ENCODE measurements at regions not wholly inside any gene's neighbourhood (a gene's known extent, or its start where the extent isn't known, plus 50 kb on each side); places are given as distances from the start of the nearest gene placed in this dataset.

DNA sequence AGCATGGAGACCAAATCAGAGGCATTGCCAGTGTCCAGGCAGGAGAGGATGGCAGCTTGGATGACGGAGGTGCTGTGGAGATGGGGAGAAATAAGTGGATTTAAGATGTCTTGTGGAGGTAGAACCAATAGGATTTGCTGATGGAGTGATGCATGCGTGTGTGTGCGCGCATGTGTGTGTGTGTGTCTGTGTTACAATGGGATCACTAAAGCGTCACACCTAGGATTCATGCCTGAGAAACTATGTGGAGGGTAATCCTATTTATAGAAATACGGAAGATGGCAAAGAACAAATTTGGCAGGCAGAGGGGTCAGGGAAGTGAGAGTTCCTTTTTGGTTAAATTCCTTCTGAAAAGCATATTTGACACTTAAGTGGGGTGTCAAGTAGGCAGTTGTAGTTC, 64.8 kb upstream of the ARL8B start:
- Histone ChIP-seq H3F3A (ENCODE audit: insufficient read depth, low read length, poor library complexity, severe bottlenecking) (no peaks in the 10 kb centered on the region), H3K36me3 (ENCODE audit: insufficient read depth, low read length) (no peaks in the 10 kb centered on the region), H3K4me2 (ENCODE audit: low read length) (no peak overlapping the region), H3K9ac (ENCODE audit: low read length) (no peak overlapping the region), H2AFZ (ENCODE audit: low read depth, low read length) (no peak overlapping the region), H3K4me3 (ENCODE audit: low read length) (no peak overlapping the region), H3K9me2 (ENCODE audit: insufficient read depth, low read length) (no peaks in the 10 kb centered on the region), H3K27ac (ENCODE audit: low read length) (no peak overlapping the region), H3K79me2 (replicated peaks; ENCODE audit: insufficient read depth, low read length) (no peaks in the 10 kb centered on the region), H4K20me1 (ENCODE audit: insufficient read depth) (no peaks in the 10 kb centered on the region), H3K27me3 (ENCODE audit: insufficient read depth, low read depth, low read length) (no peaks in the 10 kb centered on the region), H3K9me3 (ENCODE audit: low read length) (no peaks in the 10 kb centered on the region)
- TF ChIP-seq TAF1 (IDR thresholded peaks at IDR 0.05; ENCODE audit: low read depth) = no peak

DNA sequence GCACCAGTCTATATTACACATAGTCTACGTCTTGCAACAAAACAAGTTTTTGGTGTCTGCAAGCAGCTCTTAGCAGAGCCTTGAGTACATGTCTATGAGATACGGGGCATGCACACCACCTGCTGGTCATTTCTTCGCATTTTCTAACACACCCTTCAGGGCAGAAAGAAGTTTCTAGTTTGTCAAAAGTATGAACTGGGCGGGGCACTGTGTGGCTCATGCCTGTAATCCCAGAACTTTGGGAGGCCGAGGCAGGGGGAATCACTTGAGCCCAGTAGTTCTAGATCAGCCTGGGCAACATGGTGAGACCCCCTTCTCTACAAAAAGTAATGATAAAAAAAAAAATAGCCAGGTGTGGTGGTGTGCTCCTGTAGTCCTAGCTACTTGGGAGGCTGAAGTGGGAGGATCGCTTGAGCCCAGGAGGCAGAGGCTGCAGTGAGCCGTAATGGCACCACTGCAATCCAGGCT, 64.2 kb upstream of the ARL8B start:
- Histone ChIP-seq H4K20me1 (ENCODE audit: insufficient read depth) (no peaks in the 10 kb centered on the region), H3K9me3 (ENCODE audit: low read length) (no peaks in the 10 kb centered on the region), H2AFZ (ENCODE audit: low read depth, low read length) (no peak overlapping the region), H3K27ac (ENCODE audit: low read length) (no peak overlapping the region), H3K9me2 (ENCODE audit: insufficient read depth, low read length) (no peaks in the 10 kb centered on the region), H3K36me3 (ENCODE audit: insufficient read depth, low read length) (no peaks in the 10 kb centered on the region), H3K4me2 (ENCODE audit: low read length) (no peak overlapping the region), H3F3A (ENCODE audit: insufficient read depth, low read length, poor library complexity, severe bottlenecking) (no peaks in the 10 kb centered on the region), H3K27me3 (ENCODE audit: insufficient read depth, low read depth, low read length) (no peaks in the 10 kb centered on the region), H3K9ac (ENCODE audit: low read length) (no peak overlapping the region), H3K4me3 (ENCODE audit: low read length) (no peak overlapping the region), H3K79me2 (replicated peaks; ENCODE audit: insufficient read depth, low read length) (no peaks in the 10 kb centered on the region)
- no peak for TF ChIP-seq EP300 (conservative IDR thresholded peaks at IDR 0.05; ENCODE audit: poor library complexity, severe bottlenecking)
- no peak for TF ChIP-seq TAF1 (IDR thresholded peaks at IDR 0.05; ENCODE audit: low read depth)
- TF ChIP-seq, protein P1, sequence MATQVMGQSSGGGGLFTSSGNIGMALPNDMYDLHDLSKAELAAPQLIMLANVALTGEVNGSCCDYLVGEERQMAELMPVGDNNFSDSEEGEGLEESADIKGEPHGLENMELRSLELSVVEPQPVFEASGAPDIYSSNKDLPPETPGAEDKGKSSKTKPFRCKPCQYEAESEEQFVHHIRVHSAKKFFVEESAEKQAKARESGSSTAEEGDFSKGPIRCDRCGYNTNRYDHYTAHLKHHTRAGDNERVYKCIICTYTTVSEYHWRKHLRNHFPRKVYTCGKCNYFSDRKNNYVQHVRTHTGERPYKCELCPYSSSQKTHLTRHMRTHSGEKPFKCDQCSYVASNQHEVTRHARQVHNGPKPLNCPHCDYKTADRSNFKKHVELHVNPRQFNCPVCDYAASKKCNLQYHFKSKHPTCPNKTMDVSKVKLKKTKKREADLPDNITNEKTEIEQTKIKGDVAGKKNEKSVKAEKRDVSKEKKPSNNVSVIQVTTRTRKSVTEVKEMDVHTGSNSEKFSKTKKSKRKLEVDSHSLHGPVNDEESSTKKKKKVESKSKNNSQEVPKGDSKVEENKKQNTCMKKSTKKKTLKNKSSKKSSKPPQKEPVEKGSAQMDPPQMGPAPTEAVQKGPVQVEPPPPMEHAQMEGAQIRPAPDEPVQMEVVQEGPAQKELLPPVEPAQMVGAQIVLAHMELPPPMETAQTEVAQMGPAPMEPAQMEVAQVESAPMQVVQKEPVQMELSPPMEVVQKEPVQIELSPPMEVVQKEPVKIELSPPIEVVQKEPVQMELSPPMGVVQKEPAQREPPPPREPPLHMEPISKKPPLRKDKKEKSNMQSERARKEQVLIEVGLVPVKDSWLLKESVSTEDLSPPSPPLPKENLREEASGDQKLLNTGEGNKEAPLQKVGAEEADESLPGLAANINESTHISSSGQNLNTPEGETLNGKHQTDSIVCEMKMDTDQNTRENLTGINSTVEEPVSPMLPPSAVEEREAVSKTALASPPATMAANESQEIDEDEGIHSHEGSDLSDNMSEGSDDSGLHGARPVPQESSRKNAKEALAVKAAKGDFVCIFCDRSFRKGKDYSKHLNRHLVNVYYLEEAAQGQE (IDR thresholded peaks at IDR 0.05; ENCODE audit: borderline replicate concordance) = no peak
- TF ChIP-seq EZH2 (IDR thresholded peaks at IDR 0.05; ENCODE audit: borderline replicate concordance, insufficient read depth, low read length, poor library complexity, severe bottlenecking) = no peak
- TF ChIP-seq MXI1 (conservative IDR thresholded peaks at IDR 0.05; ENCODE audit: poor library complexity, severe bottlenecking) = no peak
- peak; percentile 86 for TF ChIP-seq RAD21 (conservative IDR thresholded peaks at IDR 0.05)
- TF ChIP-seq, protein P2, sequence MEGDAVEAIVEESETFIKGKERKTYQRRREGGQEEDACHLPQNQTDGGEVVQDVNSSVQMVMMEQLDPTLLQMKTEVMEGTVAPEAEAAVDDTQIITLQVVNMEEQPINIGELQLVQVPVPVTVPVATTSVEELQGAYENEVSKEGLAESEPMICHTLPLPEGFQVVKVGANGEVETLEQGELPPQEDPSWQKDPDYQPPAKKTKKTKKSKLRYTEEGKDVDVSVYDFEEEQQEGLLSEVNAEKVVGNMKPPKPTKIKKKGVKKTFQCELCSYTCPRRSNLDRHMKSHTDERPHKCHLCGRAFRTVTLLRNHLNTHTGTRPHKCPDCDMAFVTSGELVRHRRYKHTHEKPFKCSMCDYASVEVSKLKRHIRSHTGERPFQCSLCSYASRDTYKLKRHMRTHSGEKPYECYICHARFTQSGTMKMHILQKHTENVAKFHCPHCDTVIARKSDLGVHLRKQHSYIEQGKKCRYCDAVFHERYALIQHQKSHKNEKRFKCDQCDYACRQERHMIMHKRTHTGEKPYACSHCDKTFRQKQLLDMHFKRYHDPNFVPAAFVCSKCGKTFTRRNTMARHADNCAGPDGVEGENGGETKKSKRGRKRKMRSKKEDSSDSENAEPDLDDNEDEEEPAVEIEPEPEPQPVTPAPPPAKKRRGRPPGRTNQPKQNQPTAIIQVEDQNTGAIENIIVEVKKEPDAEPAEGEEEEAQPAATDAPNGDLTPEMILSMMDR (IDR thresholded peaks at IDR 0.05; ENCODE audit: poor library complexity, severe bottlenecking) = peak; percentile 81
- no peak for TF ChIP-seq POLR2AphosphoS5 (IDR thresholded peaks at IDR 0.05)
- TF ChIP-seq SMC3 (conservative IDR thresholded peaks at IDR 0.05; ENCODE audit: poor library complexity) = peak; percentile 93

DNA sequence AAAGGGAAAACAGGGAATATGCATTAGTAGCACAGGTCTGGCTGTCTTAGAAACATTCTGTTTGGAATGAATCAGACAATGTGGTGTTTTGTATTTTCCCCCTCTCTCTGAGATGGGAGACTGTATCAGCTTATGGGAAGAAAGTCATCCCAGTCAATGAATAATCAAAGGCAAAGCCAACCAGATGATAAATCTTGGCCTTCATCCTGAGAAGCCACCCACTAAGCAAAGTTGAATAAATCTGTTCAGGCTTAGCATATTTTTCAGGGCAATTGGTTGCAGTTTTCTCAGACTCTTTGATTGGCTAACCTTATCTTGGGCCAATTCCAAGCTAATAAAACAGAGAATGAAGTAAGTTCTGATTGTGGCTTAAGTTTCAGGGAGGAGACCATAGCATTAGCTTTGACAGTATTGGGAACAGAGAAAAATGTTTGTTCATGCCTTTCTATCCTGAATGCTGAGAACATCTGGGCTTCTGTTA, 63.6 kb upstream of the ARL8B start:
- Histone ChIP-seq H3K79me2 (replicated peaks; ENCODE audit: insufficient read depth, low read length) (no peaks in the 10 kb centered on the region), H3K9ac (ENCODE audit: low read length) (no peak overlapping the region), H3K27ac (ENCODE audit: low read length) (no peak overlapping the region), H3K27me3 (ENCODE audit: insufficient read depth, low read depth, low read length) (no peaks in the 10 kb centered on the region), H4K20me1 (ENCODE audit: insufficient read depth) (no peaks in the 10 kb centered on the region), H3K9me2 (ENCODE audit: insufficient read depth, low read length) (no peaks in the 10 kb centered on the region), H3F3A (ENCODE audit: insufficient read depth, low read length, poor library complexity, severe bottlenecking) (no peaks in the 10 kb centered on the region), H3K4me3 (ENCODE audit: low read length) (no peak overlapping the region), H3K36me3 (ENCODE audit: insufficient read depth, low read length) (no peaks in the 10 kb centered on the region), H3K9me3 (ENCODE audit: low read length) (no peaks in the 10 kb centered on the region), H3K4me2 (ENCODE audit: low read length) (no peak overlapping the region), H2AFZ (ENCODE audit: low read depth, low read length) (no peak overlapping the region)
- TF ChIP-seq MXI1 (conservative IDR thresholded peaks at IDR 0.05; ENCODE audit: poor library complexity, severe bottlenecking) (no peak), TAF1 (IDR thresholded peaks at IDR 0.05; ENCODE audit: low read depth) (no peak), SMC3 (conservative IDR thresholded peaks at IDR 0.05; ENCODE audit: poor library complexity) (no peak), POLR2AphosphoS5 (IDR thresholded peaks at IDR 0.05) (no peak), EZH2 (IDR thresholded peaks at IDR 0.05; ENCODE audit: borderline replicate concordance, insufficient read depth, low read length, poor library complexity, severe bottlenecking) (no peak), EP300 (conservative IDR thresholded peaks at IDR 0.05; ENCODE audit: poor library complexity, severe bottlenecking) (no peak), RAD21 (conservative IDR thresholded peaks at IDR 0.05) (no peak)
- TF ChIP-seq, protein P1 (IDR thresholded peaks at IDR 0.05; ENCODE audit: borderline replicate concordance) = no peak
- TF ChIP-seq, protein P2 (IDR thresholded peaks at IDR 0.05; ENCODE audit: poor library complexity, severe bottlenecking) = no peak

All from neural cell (in vitro differentiated cells).